ENCODE measurements at regions not wholly inside any gene's neighbourhood (a gene's known extent, or its start where the extent isn't known, plus 50 kb on each side); places are given as distances from the start of the nearest gene placed in this dataset.

DNA sequence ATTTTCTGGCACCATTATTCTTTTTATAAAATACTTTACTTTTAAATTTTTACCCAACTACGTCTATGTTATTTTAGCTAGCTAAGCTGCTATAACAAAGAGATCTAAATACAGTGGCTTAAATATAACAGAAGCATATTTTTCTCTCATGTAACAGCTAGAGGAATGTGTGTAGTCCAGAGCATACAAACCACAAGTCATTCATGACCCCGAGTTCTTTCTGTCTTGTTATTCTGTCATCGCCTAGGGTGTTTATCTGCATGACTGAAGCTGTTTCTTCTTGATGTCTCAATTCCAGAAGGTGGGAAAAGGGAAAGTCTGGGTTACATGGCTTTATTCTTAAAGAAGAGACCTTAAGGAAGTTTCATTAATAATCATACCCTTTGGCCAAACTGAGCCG lies 136.9 kb upstream of the RFX3 start:
- no peak for ATAC-seq
- H3K36me3 ChIP-seq (ENCODE audit: control insufficient read depth, insufficient read depth, low read length) = no peaks in the 10 kb centered on the region
- TF ChIP-seq SIN3A (IDR thresholded peaks at IDR 0.05; ENCODE audit: borderline replicate concordance, insufficient read depth, low read depth, low read length) (no peak), TCF7L2 (IDR thresholded peaks at IDR 0.05; ENCODE audit: low read depth, low read length) (no peak), POLR2AphosphoS5 (IDR thresholded peaks at IDR 0.05; ENCODE audit: low read depth, low read length) (no peak)
- TF ChIP-seq, protein P1, sequence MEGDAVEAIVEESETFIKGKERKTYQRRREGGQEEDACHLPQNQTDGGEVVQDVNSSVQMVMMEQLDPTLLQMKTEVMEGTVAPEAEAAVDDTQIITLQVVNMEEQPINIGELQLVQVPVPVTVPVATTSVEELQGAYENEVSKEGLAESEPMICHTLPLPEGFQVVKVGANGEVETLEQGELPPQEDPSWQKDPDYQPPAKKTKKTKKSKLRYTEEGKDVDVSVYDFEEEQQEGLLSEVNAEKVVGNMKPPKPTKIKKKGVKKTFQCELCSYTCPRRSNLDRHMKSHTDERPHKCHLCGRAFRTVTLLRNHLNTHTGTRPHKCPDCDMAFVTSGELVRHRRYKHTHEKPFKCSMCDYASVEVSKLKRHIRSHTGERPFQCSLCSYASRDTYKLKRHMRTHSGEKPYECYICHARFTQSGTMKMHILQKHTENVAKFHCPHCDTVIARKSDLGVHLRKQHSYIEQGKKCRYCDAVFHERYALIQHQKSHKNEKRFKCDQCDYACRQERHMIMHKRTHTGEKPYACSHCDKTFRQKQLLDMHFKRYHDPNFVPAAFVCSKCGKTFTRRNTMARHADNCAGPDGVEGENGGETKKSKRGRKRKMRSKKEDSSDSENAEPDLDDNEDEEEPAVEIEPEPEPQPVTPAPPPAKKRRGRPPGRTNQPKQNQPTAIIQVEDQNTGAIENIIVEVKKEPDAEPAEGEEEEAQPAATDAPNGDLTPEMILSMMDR (IDR thresholded peaks at IDR 0.05) = no peak
- TF ChIP-seq, protein P2, sequence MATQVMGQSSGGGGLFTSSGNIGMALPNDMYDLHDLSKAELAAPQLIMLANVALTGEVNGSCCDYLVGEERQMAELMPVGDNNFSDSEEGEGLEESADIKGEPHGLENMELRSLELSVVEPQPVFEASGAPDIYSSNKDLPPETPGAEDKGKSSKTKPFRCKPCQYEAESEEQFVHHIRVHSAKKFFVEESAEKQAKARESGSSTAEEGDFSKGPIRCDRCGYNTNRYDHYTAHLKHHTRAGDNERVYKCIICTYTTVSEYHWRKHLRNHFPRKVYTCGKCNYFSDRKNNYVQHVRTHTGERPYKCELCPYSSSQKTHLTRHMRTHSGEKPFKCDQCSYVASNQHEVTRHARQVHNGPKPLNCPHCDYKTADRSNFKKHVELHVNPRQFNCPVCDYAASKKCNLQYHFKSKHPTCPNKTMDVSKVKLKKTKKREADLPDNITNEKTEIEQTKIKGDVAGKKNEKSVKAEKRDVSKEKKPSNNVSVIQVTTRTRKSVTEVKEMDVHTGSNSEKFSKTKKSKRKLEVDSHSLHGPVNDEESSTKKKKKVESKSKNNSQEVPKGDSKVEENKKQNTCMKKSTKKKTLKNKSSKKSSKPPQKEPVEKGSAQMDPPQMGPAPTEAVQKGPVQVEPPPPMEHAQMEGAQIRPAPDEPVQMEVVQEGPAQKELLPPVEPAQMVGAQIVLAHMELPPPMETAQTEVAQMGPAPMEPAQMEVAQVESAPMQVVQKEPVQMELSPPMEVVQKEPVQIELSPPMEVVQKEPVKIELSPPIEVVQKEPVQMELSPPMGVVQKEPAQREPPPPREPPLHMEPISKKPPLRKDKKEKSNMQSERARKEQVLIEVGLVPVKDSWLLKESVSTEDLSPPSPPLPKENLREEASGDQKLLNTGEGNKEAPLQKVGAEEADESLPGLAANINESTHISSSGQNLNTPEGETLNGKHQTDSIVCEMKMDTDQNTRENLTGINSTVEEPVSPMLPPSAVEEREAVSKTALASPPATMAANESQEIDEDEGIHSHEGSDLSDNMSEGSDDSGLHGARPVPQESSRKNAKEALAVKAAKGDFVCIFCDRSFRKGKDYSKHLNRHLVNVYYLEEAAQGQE (IDR thresholded peaks at IDR 0.05; ENCODE audit: insufficient read depth in 1 of 2, low read depth in 2 of 2, low read length in 1 of 2) = no peak
- in situ Hi-C loops (cut with HindIII; ENCODE audit: low pct_unique_long_range_greater_than_20kb, low sequenced_read_pairs) = no loop called here
- CTCF ChIA-PET = no interaction called here
- POLR2A ChIA-PET = no interaction called here
- no peak overlapping the region for H3K4me3 ChIP-seq (ENCODE audit: low read depth in 2 of 2, low read length in 2 of 2)
- no peaks in the 10 kb centered on the region for H3K9me3 ChIP-seq (ENCODE audit: control insufficient read depth, insufficient read depth, low read depth, low read length)
- H3K4me1 ChIP-seq (ENCODE audit: control insufficient read depth, insufficient read depth, low read length) = no peaks in the 10 kb centered on the region
- H3K27me3 ChIP-seq (ENCODE audit: control insufficient read depth, insufficient read depth, low read length) = no peaks in the 10 kb centered on the region
- BruUV-seq (replicated peaks) = no TSS peak
- DNase-seq (ENCODE audit: low read depth, low spot score) = no peak
- intact Hi-C loops (cut with micrococcal nuclease; ENCODE audit: unreplicated experiment) = no loop called here
- H3K27ac ChIP-seq (ENCODE audit: low read length) = no peak overlapping the region

DNA sequence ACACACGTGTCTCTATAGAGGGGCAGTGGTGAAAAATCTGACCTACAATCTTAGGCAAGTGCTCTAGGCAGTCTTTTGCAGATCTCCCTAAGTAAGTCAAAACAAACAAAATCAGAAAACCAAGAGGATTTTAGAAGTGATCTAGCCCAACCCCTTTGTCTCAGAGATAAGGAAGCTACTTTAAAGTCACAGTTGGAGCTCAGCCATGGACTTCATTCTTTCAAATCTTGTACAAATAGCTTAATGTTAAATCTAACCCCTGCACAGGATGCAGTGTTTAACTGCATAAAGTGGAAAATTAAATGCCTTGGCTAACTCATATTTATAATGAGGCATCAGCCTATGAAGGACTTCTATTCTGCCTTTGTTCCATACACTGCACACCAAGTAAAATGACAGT lies 135.1 kb upstream of the RFX3 start:
- H3K4me3 ChIP-seq (ENCODE audit: low read depth in 2 of 2, low read length in 2 of 2) = no peak overlapping the region
- intact Hi-C loops (cut with micrococcal nuclease; ENCODE audit: unreplicated experiment) = no loop called here
- no peaks in the 10 kb centered on the region for H3K36me3 ChIP-seq (ENCODE audit: control insufficient read depth, insufficient read depth, low read length)
- H3K9me3 ChIP-seq (ENCODE audit: control insufficient read depth, insufficient read depth, low read depth, low read length) = no peaks in the 10 kb centered on the region
- no peak for DNase-seq (ENCODE audit: low read depth, low spot score)
- TF ChIP-seq POLR2AphosphoS5 (IDR thresholded peaks at IDR 0.05; ENCODE audit: low read depth, low read length) (no peak), SIN3A (IDR thresholded peaks at IDR 0.05; ENCODE audit: borderline replicate concordance, insufficient read depth, low read depth, low read length) (no peak), TCF7L2 (IDR thresholded peaks at IDR 0.05; ENCODE audit: low read depth, low read length) (no peak)
- TF ChIP-seq, protein P1 (IDR thresholded peaks at IDR 0.05) = no peak
- TF ChIP-seq, protein P2 (IDR thresholded peaks at IDR 0.05; ENCODE audit: insufficient read depth in 1 of 2, low read depth in 2 of 2, low read length in 1 of 2) = no peak
- BruUV-seq (replicated peaks) = no TSS peak
- no peaks in the 10 kb centered on the region for H3K4me1 ChIP-seq (ENCODE audit: control insufficient read depth, insufficient read depth, low read length)
- H3K27ac ChIP-seq (ENCODE audit: low read length) = no peak overlapping the region
- no peak for ATAC-seq
- ChIA-PET CTCF (no interaction called here), POLR2A (no interaction called here)
- no peaks in the 10 kb centered on the region for H3K27me3 ChIP-seq (ENCODE audit: control insufficient read depth, insufficient read depth, low read length)
- in situ Hi-C loops (cut with HindIII; ENCODE audit: low pct_unique_long_range_greater_than_20kb, low sequenced_read_pairs) = no loop called here
